GM23338 (cell line): ENCODE measurements at regions not wholly inside any gene's neighbourhood (a gene's known extent, or its start where the extent isn't known, plus 50 kb on each side); places are given as distances from the start of the nearest gene placed in this dataset.

ENCODE experiments used
- ATAC-seq: fragments of 200-7000 bp; cut with Tn5 transposase; 3 replicates; pipeline ENCODE4 v1.9.1; 2020
- DNase-seq: peaks from one replicate; pipeline ENCODE4 v3.0.0-alpha.2; 2015; ENCODE audit warnings: low spot score
- H2AFZ ChIP-seq: fragments of 200-600 bp; sonication (generic); 2 replicates; pipeline ENCODE4 v1.8.0; 2016; ENCODE audit warnings: antibody characterized with exemption, mild to moderate bottlenecking, moderate library complexity
- H3F3A ChIP-seq: fragments of 200-600 bp; sonication (generic); replicated peaks from 2 replicates; pipeline ENCODE4 v1.8.0; 2017; ENCODE audit warnings: antibody characterized with exemption, mixed run types, low read depth
- H3K27ac ChIP-seq: fragments of 200-600 bp; sonication (generic); 2 replicates; pipeline ENCODE4 v1.6.1; 2016; ENCODE audit warnings: low read depth
- H3K27me3 ChIP-seq: fragments of 200-600 bp; sonication (generic); 2 replicates; pipeline ENCODE4 v1.8.0; 2016; ENCODE audit warnings: mild to moderate bottlenecking, mixed run types, moderate library complexity; ENCODE audit not compliant: insufficient read depth
- H3K36me3 ChIP-seq: fragments of 200-600 bp; sonication (generic); 2 replicates; pipeline ENCODE4 v1.8.0; 2016; ENCODE audit warnings: mild to moderate bottlenecking; ENCODE audit not compliant: insufficient read depth
- H3K4me1 ChIP-seq: fragments of 200-600 bp; sonication (generic); 2 replicates; pipeline ENCODE4 v1.8.0; 2016; ENCODE audit warnings: mild to moderate bottlenecking, moderate library complexity; ENCODE audit not compliant: insufficient read depth
- H3K4me2 ChIP-seq: fragments of 200-600 bp; sonication (generic); 2 replicates; pipeline ENCODE4 v1.7.1; 2017; ENCODE audit warnings: mixed run types
- H3K4me3 ChIP-seq: fragments of 200-600 bp; sonication (generic); 2 replicates; pipeline ENCODE4 v1.6.1; 2016; ENCODE audit warnings: mixed run types
- H3K79me2 ChIP-seq: fragments of 200-600 bp; sonication (generic); replicated peaks from 2 replicates; pipeline ENCODE4 v1.8.0; 2017; ENCODE audit warnings: mild to moderate bottlenecking; ENCODE audit not compliant: insufficient read depth
- H3K9me2 ChIP-seq: fragments of 200-600 bp; sonication (generic); 2 replicates; pipeline ENCODE4 v1.8.0; 2017; ENCODE audit not compliant: insufficient read depth
- H4K20me1 ChIP-seq: fragments of 200-600 bp; sonication (generic); replicated peaks from 2 replicates; pipeline ENCODE4 v1.8.0; 2017; ENCODE audit warnings: mild to moderate bottlenecking; ENCODE audit not compliant: insufficient read depth
- H3K27ac Mint-ChIP-seq: 2 replicates; pipeline ENCODE4 v1.8.0; 2020; ENCODE audit warnings: inconsistent platforms, mild to moderate bottlenecking, moderate library complexity, mixed read lengths
- H3K27me3 Mint-ChIP-seq: 3 replicates; pipeline ENCODE4 v1.8.0; 2022; ENCODE audit warnings: low read depth, mild to moderate bottlenecking, moderate library complexity, mixed read lengths, inconsistent platforms; ENCODE audit not compliant: insufficient read depth, poor library complexity
- H3K36me3 Mint-ChIP-seq: 3 replicates; pipeline ENCODE4 v1.8.0; 2021; ENCODE audit warnings: low read depth, mild to moderate bottlenecking, inconsistent platforms, moderate library complexity, mixed read lengths
- H3K4me1 Mint-ChIP-seq: 3 replicates; pipeline ENCODE4 v1.8.0; 2020; ENCODE audit warnings: mild to moderate bottlenecking, inconsistent platforms, mixed read lengths
- H3K4me3 Mint-ChIP-seq: 3 replicates; pipeline ENCODE4 v1.8.0; 2021; ENCODE audit warnings: moderate library complexity, mild to moderate bottlenecking, inconsistent platforms, mixed read lengths
- H3K9me3 Mint-ChIP-seq: 3 replicates; pipeline ENCODE4 v1.8.0; 2020; ENCODE audit warnings: moderate library complexity, mild to moderate bottlenecking, inconsistent platforms, mixed read lengths
- CREB1 ChIP-seq: fragments of 250-450 bp; sonication (Bioruptor Pico); IDR thresholded peaks from 2 replicates; pipeline ENCODE4 v1.5.0; 2020; ENCODE audit warnings: low read depth, mild to moderate bottlenecking, moderate library complexity
- CTCF ChIP-seq, 2 experiments: fragments of 200-600 bp in 1 of 2; sonication (generic) in 1 of 2; conservative IDR thresholded peaks; 2 replicates each; pipeline versions ENCODE4 v1.5.1 to v1.6.1; 2016 to 2017; ENCODE audit warnings: antibody characterized with exemption in 2 of 2, low read depth in 2 of 2, mild to moderate bottlenecking in 2 of 2, moderate library complexity in 1 of 2
- EZH2phosphoT487 ChIP-seq: fragments of 200-600 bp; sonication (generic); IDR thresholded peaks from one replicate; pipeline ENCODE4 v1.8.1; 2018; ENCODE audit warnings: antibody characterized with exemption; ENCODE audit not compliant: unreplicated experiment
- JUNB ChIP-seq: IDR thresholded peaks from one replicate; pipeline ENCODE4 v1.6.1; 2016; ENCODE audit warnings: antibody characterized with exemption; ENCODE audit not compliant: unreplicated experiment
- NANOG ChIP-seq: IDR thresholded peaks from 2 replicates; pipeline ENCODE4 v1.6.1; 2016; ENCODE audit warnings: antibody characterized with exemption, borderline replicate concordance
- POLR2AphosphoS5 ChIP-seq: IDR thresholded peaks from 2 replicates; pipeline ENCODE4 v1.6.1; 2016; ENCODE audit warnings: antibody characterized with exemption, low read depth
- STAT1 ChIP-seq: IDR thresholded peaks from one replicate; pipeline ENCODE4 v1.6.1; 2016; ENCODE audit warnings: antibody characterized with exemption; ENCODE audit not compliant: unreplicated experiment
- ZNF462 ChIP-seq: fragments of 250-450 bp; sonication (Bioruptor Pico); IDR thresholded peaks from 2 replicates; pipeline ENCODE4 v1.5.0; 2020; ENCODE audit warnings: mild to moderate bottlenecking, moderate library complexity

- TF ChIP-seq CTCF (conservative IDR thresholded peaks at IDR 0.05; ENCODE audit: low read depth in 2 of 2) (no peak), ZNF462 (CRISPR knock-in tag) (no peak), EZH2phosphoT487 (no peak)
Measured at GRCh38 chr2:41935002-41935401, 112.8 kb upstream of the PKDCC start (continued).

- Histone ChIP-seq H2AFZ (no peak overlapping the region), H3K4me1 (peaks cover 19% of the 10 kb centered on the region), H3K27me3 (no peaks in the 10 kb centered on the region), H3K27ac (no peak overlapping the region), H3K36me3 (no peaks in the 10 kb centered on the region), H3F3A (no peaks in the 10 kb centered on the region), H3K4me3 (no peak overlapping the region), H3K4me2 (no peak overlapping the region), H3K79me2 (no peaks in the 10 kb centered on the region), H4K20me1 (no peaks in the 10 kb centered on the region), H3K9me2 (peaks cover 11% of the 10 kb centered on the region; the same call in 1 of the 2 replicates)
- H3K27ac Mint-ChIP-seq = no peak overlapping the region
- no peak for DNase-seq
- no peak for ATAC-seq
- peaks cover 10% of the 10 kb centered on the region for H3K27me3 Mint-ChIP-seq
- H3K4me1 Mint-ChIP-seq = peaks cover 47% of the 10 kb centered on the region
- H3K36me3 Mint-ChIP-seq = peaks cover 3% of the 10 kb centered on the region; the same call in 1 of the 3 replicates
- no peaks in the 10 kb centered on the region for H3K9me3 Mint-ChIP-seq
- H3K4me3 Mint-ChIP-seq = no peak overlapping the region
- TF ChIP-seq STAT1 (no peak), ZNF462 (CRISPR knock-in tag) (no peak), CREB1 (CRISPR knock-in tag) (no peak), JUNB (no peak), NANOG (no peak), POLR2AphosphoS5 (no peak)
Measured at GRCh38 chr2:41935825-41936224, 112.0 kb upstream of the PKDCC start.
